ENCODE measurements at regions not wholly inside any gene's neighbourhood (a gene's known extent, or its start where the extent isn't known, plus 50 kb on each side); places are given as distances from the start of the nearest gene placed in this dataset.
"Not testable (repeated sequence)": the region's sequence is repeated elsewhere in the genome, so short reads cannot be mapped to it uniquely, and the experiment has no call there.

- no peak for DNase-seq (ENCODE audit: low spot score)
Observed at GRCh38 chr3:73228000-73228399, 166.5 kb downstream of the EBLN2 start.

DNA sequence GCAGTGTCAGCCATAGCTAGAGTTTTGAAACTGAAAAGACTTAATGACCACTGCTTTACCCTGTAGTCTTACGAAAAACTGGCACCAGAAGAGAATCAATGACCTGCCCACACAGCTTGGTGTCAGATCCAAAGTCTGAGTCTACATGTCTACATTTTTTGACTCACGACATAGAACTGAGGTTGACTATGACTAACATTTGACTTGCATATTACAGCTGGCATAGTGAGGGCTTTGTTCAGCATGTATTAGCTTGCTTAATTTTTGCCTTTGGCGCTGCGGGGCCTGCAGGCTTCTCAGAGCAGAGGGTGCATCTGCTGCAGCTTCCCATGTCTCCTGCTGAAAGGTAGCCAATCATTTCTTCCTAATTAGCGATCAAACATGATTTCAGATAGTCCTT is 167.0 kb downstream of the EBLN2 start:
- no peak for DNase-seq (ENCODE audit: low spot score)

DNA sequence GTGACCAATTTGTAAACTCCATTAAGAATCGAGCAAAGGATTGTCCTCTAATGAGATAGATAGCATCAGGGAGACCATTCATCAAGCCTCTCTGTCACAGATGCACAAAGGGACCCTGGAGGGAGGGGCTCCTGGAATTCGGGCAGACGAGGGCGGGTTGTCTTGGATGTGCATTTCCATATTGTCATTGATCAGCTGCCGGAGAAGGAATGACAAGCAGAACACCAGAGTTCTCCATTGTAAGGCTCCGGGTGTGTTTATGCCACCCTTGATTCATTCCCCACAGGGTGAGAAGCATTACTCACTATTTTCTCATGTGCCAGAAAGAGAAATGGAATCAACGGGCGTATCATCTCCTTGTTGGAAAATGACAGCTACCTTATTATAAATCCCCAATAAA is 167.5 kb downstream of the EBLN2 start:
- no peak for DNase-seq (ENCODE audit: low spot score)

- DNase-seq (ENCODE audit: low spot score) = no peak
Observed at GRCh38 chr3:73234354-73235014, 173.0 kb downstream of the EBLN2 start.

GRCh38 chr3:73235768-73236167 is 174.3 kb downstream of the EBLN2 start:
- no peak for DNase-seq (ENCODE audit: low spot score)

- DNase-seq (ENCODE audit: low spot score) = no peak
Observed at GRCh38 chr3:73236867-73237266, 175.4 kb downstream of the EBLN2 start.

GRCh38 chr3:73243740-73244139 is 182.3 kb downstream of the EBLN2 start:
- no peak for DNase-seq (ENCODE audit: low spot score)

- no peak for DNase-seq (ENCODE audit: low spot score)
Observed at GRCh38 chr3:73245459-73245858, 184.0 kb downstream of the EBLN2 start.

DNA sequence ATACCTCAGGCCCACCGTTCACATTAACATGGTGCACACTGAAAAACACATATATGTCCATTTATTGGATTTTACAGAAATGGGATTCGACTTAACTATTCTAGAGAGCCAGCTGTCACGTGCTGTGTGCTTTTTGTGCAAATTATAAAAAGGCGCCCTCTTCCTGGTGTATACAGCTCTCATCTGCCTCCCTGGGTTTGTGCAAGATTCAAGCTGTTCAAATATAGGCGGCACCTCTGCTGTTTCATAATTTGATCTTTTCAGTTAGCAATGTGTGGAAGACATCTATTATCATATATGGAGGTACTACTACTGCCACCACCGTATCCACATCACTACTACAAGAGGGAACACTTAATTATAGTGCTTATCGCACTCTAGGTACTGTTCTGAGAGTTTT is 187.6 kb downstream of the EBLN2 start:
- no peak for DNase-seq (ENCODE audit: low spot score)

DNA sequence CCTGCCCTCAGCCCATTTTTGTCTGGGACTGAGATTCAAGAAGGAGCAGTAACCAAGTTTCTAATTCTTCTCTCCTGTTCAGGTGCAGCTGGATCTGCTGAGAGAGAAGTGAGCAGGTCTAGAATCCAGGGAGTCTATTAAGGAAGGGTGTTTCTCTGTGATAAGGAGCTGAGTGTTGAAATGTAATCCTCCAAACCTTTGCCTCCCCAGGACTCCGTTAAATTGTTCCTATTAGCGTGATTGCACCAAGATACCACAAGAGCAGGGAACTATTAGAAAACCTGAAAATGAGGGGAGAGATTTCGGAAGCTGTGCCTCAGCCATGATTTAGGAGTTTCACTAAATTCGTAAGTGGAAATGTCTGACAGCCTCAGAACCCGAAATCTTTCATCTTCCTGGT is 192.6 kb downstream of the EBLN2 start:
- DNase-seq (ENCODE audit: low spot score) = no peak

- peak; percentile 74 for DNase-seq (ENCODE audit: low spot score)
Observed at GRCh38 chr3:73255609-73256029, 194.2 kb downstream of the EBLN2 start.

GRCh38 chr3:73257186-73257585 is 195.7 kb downstream of the EBLN2 start:
- DNase-seq (ENCODE audit: low spot score) = no peak

DNA sequence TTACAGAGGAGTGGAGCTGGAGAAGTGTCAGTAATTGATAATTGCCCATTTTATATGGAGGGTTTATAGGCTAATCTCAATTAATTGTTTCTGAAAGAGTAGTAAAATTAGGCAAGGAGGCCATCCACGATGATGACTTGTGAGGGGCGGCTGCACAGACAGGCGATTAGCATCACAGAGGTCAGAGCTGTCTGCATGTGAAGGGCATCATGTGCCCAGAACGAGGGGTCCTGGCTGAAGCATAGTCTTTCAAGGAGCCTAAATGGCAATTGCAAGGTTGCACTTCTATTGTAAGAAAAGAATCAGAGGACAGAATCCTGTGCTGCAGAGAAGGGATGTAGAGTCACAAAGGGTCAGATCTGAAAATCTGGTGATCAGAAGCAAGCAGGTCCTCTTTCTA is 196.6 kb downstream of the EBLN2 start:
- DNase-seq (ENCODE audit: low spot score) = no peak

DNA sequence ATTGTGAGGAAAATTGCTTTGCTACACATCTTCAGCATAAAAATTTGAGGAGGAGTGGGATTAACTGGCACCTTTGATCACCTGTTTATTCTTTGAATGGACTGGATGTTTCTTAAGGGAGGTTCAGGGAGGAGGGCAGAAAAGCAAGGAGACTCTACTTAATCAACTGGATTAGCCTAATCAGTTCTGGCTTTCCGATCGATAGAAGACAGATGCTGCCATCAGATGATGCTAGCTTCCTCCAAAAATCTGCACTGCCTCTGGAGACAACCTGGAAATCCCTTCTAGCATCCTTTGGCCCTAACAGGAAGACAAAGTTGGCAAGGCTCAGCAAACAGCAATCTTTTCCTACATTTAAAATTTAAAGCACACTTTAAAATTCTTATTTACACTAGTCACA is 197.8 kb downstream of the EBLN2 start:
- no peak for DNase-seq (ENCODE audit: low spot score)

- DNase-seq (ENCODE audit: low spot score) = no peak
Observed at GRCh38 chr3:73259856-73260255, 198.4 kb downstream of the EBLN2 start.

GRCh38 chr3:73266558-73266957 is 205.1 kb downstream of the EBLN2 start:
- not testable (repeated sequence) for DNase-seq (ENCODE audit: low spot score)

DNA sequence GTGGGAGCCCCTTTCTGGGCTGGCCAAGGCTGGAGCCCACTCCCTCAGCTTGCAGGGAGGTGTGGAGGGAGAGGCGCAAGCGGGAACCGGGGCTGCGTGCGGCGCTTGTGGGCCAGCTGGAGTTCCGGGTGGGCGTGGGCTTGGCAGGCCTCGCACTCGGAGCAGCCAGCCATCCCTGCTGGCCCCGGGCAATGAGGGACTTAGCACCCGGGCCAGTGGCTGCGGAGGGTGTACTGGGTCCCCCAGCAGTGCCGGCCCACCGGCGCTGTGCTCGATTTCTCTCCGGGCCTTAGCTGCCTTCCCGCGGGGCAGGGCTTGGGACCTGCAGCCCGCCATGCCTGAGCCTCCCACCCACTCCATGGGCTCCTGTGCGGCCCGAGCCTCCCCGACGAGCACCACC is 207.7 kb downstream of the EBLN2 start:
- not testable (repeated sequence) for DNase-seq (ENCODE audit: low spot score)

GRCh38 chr3:73270839-73271483 is 209.5 kb downstream of the EBLN2 start:
- no peak for DNase-seq (ENCODE audit: low spot score)

- DNase-seq (ENCODE audit: low spot score) = no peak
Observed at GRCh38 chr3:73273341-73273740, 211.9 kb downstream of the EBLN2 start.

DNA sequence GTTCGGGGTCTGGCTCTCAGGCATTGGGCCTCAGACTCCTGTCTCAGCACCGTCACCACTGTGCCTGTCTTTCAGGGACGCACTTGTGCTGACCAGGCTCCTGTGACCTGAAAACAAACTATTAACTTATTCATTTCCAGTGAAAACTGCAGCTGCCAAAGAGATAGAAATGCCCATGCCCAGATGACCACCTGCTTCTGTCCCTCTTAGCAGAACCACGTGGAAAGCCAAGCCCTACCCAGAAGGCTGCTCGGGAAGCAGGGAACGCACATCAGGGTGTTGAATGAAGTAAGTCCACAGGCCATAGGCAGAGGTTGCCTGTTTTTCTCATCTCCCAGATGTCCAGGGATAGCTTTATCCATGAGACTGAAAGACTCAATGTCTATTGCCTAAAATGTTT is 219.3 kb downstream of the EBLN2 start:
- DNase-seq (ENCODE audit: low spot score) = no peak

DNA sequence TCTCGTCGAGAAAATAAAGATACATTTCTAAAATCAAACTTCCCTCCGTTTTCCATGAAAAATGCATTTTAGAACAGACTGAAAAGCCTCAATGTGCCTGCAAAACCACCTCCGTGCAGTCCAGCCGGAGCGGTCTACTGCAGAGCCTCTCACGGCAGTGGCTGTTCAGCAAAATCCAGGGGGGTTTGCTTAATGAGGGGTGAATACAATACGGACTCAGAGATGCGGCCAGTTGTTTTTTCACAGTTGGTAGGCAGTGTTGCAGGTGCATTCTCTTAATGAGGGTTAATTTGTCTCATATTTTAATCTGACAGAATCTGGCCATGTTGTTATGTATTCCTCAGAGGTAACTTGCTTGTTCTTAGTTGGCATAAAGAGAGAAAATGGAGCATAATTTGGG is 223.0 kb downstream of the EBLN2 start:
- no peak for DNase-seq (ENCODE audit: low spot score)

DNA sequence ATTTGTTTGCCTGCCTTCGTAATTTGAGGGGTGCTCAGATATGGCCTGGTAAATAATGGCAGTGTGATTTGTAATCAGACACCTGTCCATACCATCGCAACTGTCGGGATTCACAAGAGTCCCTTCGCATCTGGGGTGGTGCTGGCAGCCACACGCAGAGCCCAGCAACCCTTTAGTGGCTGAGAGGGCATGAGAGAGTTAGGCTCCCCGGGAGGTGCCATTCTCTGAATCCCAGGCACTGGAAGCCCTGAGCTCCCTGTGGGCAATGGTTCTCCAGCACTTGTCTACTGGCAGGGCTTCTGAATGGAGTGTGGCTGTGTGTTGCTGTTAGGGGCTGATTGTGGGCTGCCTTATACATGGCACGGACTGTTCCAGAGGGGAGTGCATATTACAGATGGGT is 230.1 kb downstream of the EBLN2 start:
- DNase-seq (ENCODE audit: low spot score) = no peak

GRCh38 chr3:73292220-73292619 is 230.8 kb downstream of the EBLN2 start:
- no peak for DNase-seq (ENCODE audit: low spot score)

DNA sequence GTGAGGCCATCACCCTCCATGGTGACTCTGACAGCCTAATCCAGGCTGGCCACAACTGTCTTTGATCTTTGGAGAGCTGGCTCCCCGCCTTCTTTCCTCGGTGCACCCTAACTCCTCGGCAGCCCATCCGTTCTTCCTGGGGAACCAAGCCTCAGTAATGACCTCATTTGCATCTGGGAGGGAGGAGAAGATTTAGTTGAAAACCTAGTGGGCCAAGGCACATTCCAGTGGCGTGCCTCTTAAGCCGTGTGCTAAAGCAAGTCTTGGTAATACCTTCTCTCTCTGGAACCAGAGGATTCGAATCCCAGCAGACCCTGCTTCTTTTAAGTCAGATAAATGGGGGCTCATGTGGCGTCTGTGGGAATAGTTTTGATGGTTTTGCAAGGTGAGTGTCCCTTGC is 233.1 kb downstream of the EBLN2 start:
- DNase-seq (ENCODE audit: low spot score) = no peak
